HG03060 (cell line): ENCODE measurements at regions not wholly inside any gene's neighbourhood (a gene's known extent, or its start where the extent isn't known, plus 50 kb on each side); places are given as distances from the start of the nearest gene placed in this dataset.

Experiments used
- ATAC-seq: cut with Tn5 transposase; IDR thresholded peaks from one replicate; pipeline ENCODE4 v1.9.1; 2021; ENCODE audit warnings: low read depth, moderate number of reproducible peaks; ENCODE audit not compliant: unreplicated experiment

DNA sequence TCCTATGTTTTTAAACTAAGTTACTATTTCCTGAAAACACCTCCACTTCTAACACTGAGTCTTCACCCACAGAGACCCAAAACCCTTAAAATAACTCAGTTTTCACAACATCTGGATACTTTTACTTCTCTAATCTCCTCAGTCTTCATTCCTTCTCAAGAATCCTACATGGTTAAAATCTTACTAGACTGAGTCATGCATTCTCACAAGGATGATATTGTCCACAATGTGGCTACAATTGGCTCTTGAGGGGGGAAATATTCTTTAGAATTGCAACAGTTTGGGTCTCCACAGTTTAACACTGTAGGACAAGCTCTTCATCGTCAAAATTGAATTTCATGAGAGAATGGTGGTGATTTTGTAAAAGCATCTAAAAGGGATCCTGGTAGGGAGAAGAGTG lies 397.1 kb downstream of the SLITRK5 start:
- ATAC-seq = no peak

DNA sequence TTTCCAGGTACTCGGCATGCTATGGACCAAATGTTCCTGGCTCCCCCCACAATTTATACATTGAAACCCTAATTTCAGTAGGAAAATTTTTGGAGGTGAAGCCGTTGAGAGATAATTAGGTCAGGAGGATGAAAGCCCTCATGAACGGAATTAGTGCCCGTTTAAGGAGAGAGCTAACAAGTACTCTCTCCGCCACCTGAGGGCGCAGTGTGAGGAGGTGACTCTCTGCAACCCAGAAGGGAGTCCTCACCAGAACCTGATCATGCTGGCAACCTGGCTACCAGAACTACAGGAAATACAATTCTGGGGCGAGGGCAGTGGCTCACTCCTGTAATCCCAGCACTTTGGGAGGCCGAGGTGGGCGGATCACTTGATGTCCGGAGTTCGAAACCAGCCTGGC lies 397.8 kb downstream of the SLITRK5 start:
- ATAC-seq = no peak

DNA sequence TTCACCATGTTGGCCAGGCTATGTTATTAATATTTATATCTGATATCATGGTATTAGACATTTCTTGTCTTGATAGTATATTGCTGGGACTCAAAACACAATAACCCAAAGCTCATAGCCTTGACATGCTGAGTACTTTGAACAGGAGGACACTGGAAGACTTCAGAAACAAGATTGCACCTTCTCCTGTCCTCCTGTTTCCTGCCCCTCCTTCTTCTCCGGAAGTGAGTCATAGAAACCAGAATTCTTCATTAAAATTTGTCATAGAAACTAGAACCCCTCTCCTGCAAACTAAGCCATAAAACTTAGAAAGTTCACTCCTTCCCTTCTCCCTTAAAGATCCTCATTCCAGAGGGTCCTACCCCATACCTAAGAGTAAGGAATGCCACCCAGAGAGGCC lies 400.2 kb downstream of the SLITRK5 start:
- no peak for ATAC-seq

DNA sequence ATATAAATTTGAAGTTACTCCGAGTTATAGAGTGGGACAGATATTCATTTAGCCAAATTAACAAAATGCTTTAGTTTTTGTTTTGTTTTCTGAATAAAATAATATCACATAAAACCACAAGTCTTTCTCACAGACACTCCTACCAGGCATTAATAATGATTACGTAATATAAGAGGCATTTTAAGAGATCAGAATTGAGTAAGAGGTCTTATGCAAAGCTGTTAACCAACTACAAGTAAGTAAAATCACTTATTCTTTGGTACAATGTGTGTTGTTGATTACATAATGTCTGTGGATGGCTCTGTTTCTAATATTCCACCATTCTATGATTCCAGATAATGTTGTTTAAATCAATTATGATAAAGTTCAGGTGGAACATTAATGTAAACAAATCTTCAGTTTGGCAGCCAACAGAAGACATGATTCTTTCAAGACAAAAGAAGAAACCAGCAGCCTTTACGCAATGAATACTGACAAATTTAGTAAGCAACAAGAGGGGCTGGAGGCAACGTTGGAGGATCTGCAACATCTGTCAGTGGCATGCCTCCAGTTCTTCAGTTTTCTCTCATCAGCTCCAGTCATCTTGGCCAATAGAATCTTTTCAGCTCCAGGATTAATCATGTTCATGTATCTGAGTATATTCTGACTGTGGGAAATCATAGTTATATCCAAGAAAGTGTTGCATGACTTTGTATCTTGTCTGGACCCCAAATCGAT lies 403.8 kb downstream of the SLITRK5 start:
- ATAC-seq = no peak

DNA sequence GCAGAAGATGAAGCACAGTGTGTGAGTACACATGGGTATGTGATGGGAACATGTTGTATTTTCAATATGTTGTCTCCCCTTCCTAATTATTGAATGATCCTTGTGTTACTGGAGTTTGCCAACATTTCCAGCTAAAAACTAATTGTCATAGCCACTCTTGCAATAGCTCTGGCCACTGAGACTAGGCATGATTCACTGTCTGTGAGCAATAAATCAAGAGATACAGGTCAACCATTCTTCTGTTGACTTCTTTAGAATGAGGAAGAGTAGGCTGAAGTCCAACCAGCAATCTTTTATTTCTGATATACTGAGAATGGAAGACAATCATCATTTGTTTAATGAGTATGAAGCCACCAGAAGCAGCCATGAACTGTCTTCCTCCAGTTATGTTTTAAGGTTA lies 413.9 kb downstream of the SLITRK5 start:
- no peak for ATAC-seq

DNA sequence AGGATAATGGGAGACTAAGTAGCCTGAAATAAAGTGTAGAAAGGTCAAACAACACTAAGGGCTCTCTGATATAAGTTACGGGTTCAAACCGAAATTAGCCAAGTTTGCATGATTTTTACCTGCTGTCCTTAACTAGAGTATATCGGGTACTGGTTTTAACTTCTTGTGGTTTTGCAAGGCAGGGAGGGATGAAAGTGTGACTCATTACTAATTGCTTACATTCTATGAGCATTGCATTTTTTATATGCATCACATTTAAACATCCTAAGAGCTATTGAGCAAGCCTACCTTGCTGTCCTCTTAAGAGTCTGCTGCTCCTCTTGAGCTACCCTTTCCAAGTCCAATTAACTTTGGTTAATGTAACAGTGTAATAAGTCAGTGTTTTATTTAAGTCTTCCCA lies 415.4 kb downstream of the SLITRK5 start:
- no peak for ATAC-seq

DNA sequence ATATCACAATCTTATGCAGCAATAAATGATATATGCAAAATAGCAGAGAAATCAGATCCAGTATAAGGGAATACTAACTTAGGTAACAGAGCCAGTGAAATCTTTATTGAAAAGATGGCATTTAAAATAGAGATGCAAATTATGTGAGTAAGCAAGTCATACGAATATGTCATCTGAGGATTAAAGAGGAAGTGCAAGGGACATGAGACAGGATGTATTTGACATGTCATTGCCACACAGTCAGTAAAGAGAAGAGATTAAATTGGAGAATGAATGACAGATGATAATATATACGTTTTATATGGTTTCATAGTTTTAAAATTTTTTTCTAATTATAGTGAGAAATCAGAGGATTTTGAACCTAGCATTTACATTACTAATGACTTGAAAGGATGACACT lies 426.4 kb downstream of the SLITRK5 start:
- ATAC-seq = no peak

DNA sequence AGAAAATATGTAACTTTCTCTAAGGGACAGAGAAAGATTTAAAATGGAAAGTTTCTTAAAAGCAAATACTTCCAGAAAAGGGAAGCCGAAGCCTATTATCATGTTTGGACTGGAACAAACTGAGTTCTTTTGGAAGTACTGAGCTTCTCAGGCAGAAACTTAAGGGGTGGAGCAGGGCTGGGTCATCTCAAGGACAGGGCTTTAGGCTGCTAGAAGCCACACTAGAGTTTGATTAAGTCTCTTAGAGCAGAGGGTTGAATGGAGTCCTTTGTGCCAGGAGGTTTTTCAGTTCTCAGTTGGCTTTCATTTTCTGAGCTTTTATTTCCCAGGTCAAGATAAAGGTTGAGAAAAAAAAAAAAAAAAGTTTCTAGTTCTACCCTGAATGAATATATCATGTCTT lies 432.7 kb downstream of the SLITRK5 start:
- ATAC-seq = no peak

DNA sequence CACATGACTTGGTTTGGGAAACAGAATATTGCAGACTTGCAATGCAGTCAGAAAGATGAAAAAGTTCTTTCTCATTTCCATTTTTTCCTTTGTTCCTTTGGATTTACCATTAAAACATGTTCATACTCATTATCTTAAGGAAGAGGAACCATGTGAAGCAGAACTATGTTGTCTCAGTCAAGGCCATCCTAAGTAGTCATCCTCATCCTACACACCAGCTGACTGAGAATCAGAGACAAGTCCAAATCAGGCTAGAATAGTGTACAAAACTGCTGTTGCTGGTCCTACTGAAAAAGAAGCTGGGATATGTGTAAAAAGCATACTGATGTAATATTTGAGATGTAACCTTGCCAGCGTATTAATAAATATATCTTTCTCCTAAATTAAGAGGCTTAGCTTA lies 433.4 kb downstream of the SLITRK5 start:
- ATAC-seq = no peak

DNA sequence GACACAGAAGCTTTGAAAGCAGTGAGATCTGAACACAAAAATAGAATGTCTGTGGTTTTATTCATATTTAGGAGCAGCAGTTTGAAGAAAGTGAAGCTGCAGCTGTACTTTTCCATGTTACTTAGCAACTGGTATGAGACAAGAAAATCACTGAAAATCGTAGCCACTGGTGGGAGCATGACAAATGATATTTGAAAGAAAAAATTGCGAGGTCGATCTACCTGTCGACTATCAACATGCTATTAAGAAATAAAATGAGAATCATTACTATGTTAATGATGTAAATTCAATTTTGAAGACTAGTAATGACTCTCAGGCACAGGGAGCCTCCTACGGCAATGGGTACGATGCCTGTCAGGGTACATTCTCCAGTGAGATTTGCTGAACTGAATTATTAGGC lies 436.4 kb downstream of the SLITRK5 start:
- ATAC-seq = no peak

DNA sequence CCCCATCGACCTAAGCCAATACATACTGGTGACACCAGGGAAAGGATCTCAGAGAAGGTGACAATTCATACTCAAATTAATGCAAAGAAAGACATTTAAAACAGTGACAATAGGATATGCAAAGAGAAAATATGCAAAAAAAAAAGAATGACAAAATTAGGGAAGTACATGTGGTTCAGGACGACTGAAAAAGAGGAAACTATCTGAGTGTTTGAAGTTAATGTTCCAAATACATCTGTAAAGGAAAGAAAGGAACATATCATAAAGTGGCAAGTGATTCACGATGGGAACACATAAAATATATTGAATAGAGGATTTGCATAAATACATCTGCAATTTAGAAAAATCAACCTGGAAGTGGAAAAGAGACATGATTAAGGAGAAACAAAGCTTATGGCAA lies 441.4 kb downstream of the SLITRK5 start:
- no peak for ATAC-seq

DNA sequence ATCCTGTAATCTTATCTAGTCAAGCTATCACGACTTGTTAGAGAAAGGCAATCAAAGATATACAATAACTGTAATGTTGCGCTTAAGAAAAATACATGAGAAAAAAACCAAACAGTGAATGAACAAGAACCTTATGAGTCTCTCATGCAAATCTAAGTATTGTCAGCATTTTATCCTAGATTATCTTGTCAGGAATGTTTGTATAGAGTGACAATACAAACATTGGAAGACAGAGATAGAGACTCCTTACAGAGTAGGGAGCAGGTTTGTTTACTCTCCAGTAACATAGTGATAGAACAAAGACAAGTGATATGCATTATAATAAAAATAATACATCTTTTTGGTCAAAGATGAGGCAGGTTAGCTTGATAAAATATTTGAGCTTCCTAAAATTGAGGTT lies 444.8 kb downstream of the SLITRK5 start:
- ATAC-seq = no peak

DNA sequence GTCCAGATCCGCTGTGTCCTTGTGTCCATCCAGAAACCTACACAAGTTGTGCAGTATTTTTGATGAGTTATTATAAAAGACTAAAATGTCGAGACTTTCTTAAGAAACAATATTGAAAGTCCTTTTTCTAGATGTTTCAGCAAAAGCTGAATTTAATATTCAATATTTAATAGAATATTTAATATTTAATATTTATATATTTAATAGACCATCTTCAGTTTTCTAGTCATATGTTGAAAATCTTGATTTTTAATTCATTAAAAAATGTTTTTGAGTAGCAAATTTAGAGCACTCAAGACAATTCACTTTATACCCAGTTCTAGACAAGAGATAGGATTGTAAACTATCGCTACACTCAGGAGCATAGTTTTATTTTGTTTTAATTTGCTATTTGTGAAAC lies 447.8 kb downstream of the SLITRK5 start:
- no peak for ATAC-seq

DNA sequence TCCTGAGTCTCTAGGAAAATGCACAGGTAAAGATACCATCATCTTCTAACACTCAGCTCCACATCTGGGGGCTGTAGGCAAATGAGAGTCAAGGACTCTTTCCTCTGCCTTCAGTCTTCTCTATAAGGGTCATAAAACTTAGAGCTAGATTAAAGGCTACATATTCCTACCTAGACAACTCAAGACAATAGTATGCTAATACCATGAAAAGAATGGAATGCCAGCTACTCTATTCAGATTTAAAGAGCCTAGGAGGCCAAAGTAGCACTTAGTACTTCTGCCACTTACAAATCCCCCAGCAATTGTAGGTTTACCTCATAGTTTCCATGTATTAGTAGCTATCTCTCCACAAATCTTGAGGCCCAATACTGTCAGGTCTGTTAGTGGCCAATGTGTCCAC lies 453.0 kb downstream of the SLITRK5 start:
- no peak for ATAC-seq

DNA sequence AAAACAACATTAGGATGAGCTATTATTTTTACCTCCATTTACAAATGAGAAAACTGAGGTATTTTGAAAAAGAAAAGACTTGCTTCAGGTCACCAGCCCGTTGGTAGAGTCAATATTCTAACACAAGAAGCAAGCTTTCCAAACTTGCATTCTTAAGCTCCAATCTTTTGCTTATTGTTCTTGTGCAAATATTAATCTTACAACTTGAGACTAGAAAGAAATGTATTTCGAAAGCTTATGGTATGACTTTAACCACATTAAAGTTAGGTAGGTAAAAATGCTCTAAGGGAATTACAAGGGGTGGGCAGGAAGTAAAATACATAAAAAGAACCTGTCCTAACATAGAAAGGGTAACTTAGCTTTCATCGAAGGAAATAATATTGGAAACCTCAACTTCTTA lies 453.9 kb downstream of the SLITRK5 start:
- ATAC-seq = no peak

DNA sequence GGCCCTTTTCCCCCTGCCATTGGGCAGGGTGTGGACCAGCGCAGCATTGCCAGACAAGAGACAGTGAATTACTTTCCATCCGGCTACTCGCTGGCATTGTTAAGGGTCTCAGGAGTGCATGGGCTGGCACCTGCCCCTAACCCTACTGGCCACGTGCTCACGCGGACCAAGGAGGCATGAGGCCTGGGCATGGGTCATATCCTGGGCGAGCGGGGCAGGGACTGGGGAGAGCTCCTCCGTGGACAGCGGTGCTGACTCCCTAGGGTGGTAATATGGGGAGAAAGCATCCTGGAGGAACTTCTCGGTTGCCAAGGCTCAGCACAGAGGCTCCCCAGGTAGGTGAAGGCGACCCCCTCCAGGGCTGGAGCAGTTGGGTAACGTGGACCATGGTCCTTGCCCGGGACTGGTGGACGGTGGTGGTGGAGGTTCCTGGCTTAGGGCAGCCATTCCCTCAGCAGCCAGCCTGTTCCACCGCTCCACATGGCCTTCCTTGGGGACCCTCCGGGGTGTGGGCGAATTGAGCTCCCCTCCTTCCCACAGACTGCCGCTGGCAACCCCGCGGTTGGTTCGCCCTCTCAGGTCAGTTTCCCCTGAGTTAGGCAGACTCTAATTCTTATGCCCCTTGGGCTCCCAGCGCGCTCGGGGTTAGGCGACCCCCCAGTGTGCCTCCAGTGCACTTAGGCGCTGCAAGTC lies 465.1 kb downstream of the SLITRK5 start:
- ATAC-seq = no peak

DNA sequence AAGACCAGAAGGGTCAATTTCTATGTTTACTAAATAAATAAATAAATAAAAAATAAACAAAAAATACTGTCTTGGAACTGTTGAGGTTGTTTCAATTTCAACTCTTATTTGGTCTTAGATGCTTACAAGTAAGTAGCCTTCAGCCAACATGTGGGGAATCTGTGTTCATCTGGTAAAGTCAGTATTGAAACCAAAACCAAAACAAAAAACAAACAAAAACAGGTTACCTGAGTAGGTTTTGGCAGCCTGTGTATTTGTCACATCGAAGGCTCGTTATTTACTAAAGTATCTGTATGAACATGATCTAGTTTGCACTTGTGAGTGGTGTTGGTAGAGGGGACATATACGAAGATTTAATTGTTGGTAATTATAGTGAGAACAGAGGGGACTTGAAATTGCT lies 471.5 kb downstream of the SLITRK5 start:
- no peak for ATAC-seq

DNA sequence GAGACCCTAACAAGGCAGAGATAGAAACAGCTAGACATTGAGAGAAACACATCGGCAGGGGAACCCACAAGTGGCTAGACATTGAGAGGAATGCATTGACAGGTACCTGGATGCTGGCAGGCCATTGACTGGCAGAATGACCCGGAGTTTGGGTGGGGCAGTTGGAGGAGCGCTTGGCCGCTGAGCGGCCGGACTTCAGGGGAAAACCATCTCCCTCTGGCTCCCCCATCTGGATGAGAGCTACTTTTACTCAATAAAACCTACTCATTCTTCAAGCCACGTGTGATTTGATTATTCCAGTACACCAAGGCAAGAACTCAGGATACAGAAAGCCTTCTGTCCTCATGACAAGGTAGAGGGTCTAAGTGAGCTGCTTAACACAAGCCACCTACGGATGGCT lies 473.4 kb downstream of the SLITRK5 start:
- no peak for ATAC-seq

DNA sequence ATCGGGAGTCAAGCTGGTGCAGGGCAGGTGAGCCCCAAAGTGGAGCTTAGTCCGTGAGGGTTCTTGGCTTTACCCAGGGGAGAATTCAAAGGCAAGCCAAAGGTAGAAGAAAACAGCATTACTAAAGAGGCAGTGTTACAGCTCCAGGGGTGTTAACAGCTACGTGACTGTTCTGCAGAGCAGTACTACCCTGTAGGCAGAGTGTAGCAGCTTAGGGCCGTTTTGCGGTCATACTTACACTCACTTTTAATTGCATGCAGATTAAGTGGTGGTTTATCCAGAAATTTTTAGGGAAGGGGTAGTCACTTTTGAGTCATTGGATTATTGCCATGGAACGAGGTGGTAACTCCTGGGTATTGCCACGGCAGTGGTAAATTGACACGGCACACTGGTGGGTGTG lies 482.2 kb downstream of the SLITRK5 start:
- ATAC-seq = no peak

DNA sequence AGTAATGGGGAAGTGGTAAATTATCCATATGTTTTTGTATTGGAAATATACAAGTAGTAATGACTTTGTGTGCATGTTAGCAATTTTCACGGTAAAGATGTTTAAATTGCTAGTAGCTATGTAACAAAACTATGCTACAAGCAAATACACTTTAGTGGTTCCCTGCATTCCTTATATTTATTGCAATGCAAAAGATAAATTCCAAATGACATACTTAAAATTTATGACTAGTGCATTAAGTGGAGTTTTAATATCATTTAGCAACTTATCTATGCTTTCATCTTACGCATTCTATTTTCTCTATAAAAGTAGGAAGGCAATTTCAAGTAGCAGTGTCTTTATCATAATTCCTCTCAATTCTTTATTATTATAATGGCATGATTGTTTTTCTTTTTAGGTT lies 482.8 kb downstream of the SLITRK5 start:
- ATAC-seq = no peak

DNA sequence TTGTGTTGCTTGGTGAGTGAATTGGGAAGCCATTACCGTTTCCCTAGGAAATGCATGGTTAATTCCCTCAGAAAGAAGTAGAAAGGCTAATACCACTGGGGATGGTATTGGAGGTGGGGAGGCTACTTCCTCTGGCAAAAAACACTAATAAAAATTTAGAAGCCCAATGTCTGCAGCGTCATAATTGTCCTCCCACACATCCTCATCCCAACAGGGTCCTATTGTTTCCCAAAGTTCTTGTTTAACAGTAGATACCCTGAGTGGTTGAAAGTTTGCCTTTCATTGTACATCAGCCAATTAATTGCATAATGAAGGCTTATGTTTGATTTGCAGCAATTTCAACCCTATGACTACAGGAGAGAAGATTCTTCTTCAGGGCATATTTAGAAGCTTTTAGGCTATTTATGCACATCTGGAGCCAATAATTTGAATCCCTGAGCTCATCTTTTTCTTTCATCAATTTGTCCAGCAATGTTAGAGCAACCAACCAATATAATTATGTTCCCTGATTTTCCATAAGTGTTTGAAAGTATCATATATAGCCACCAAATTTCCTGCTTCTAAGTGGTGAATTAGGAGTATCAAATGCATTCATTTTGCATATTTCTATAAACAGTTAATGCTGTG lies 491.0 kb downstream of the SLITRK5 start:
- no peak for ATAC-seq

DNA sequence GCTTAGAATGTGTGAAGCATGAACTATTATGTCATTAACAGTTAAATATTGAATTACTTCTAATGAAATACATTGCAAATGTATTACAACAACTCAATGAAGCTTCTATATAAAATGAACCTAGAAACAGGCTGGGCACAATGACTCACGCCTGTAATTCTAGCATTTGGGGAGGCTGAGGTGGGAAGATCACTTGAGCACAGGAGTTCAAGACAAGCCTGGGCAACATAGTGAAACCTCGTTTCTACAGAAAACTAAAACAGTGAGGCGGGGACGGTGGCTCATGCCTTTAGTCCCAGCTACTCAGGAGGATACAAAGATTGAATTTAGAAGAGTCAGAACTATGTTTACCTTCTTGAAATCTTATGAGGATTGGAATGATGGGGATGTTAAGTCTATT lies 505.1 kb downstream of the SLITRK5 start:
- no peak for ATAC-seq
